ENCODE measurements at regions not wholly inside any gene's neighbourhood (a gene's known extent, or its start where the extent isn't known, plus 50 kb on each side); places are given as distances from the start of the nearest gene placed in this dataset.

GRCh38 chr3:157669416-157669815, 166.2 kb upstream of the VEPH1 start:
- H3K79me2 ChIP-seq (ENCODE audit: insufficient read depth, low read length), result no peaks in the 10 kb centered on the region
- H2AFZ ChIP-seq (ENCODE audit: low read length), result no peak overlapping the region
- TF ChIP-seq EZH2 (IDR thresholded peaks at IDR 0.05; ENCODE audit: borderline replicate concordance, low read length) (no peak), CTCF (IDR thresholded peaks at IDR 0.05; ENCODE audit: low read length) (no peak)
- no peak overlapping the region for H3K4me2 ChIP-seq (ENCODE audit: low read length)
- no peaks in the 10 kb centered on the region for H3F3A ChIP-seq (ENCODE audit: insufficient read depth, low read length)
- H3K9ac ChIP-seq (ENCODE audit: low read length), result no peak overlapping the region
- 0 out of 2 replicates have a peak, but pooled peaks cover 4% of the 10 kb centered on the region for H3K27me3 ChIP-seq (ENCODE audit: insufficient read depth, low read length)
- H3K9me3 ChIP-seq (ENCODE audit: low read length), result no peaks in the 10 kb centered on the region
- no peaks in the 10 kb centered on the region for H4K20me1 ChIP-seq (ENCODE audit: insufficient read depth, low read length)
- no peak overlapping the region for H3K27ac ChIP-seq (ENCODE audit: low read depth, low read length, poor library complexity, severe bottlenecking)
- no peaks in the 10 kb centered on the region for H3K36me3 ChIP-seq (ENCODE audit: insufficient read depth, low read length)
- no peaks in the 10 kb centered on the region for H3K4me1 ChIP-seq (ENCODE audit: insufficient read depth, low read length, severe bottlenecking)
- no peaks in the 10 kb centered on the region for H3K9me2 ChIP-seq (ENCODE audit: low read depth, low read length)
- no peak overlapping the region for H3K4me3 ChIP-seq (ENCODE audit: low read depth, low read length, poor library complexity, severe bottlenecking)

GRCh38 chr3:157667493-157667892, 164.3 kb upstream of the VEPH1 start:
- H4K20me1 ChIP-seq (ENCODE audit: insufficient read depth, low read length), result no peaks in the 10 kb centered on the region
- no peak for TF ChIP-seq EZH2 (IDR thresholded peaks at IDR 0.05; ENCODE audit: borderline replicate concordance, low read length)
- TF ChIP-seq CTCF (IDR thresholded peaks at IDR 0.05; ENCODE audit: low read length), result no peak
- H3F3A ChIP-seq (ENCODE audit: insufficient read depth, low read length), result no peaks in the 10 kb centered on the region
- no peaks in the 10 kb centered on the region for H3K9me3 ChIP-seq (ENCODE audit: low read length)
- no peaks in the 10 kb centered on the region for H3K9me2 ChIP-seq (ENCODE audit: low read depth, low read length)
- 0 out of 2 replicates have a peak, but pooled peaks cover 4% of the 10 kb centered on the region for H3K27me3 ChIP-seq (ENCODE audit: insufficient read depth, low read length)
- no peaks in the 10 kb centered on the region for H3K36me3 ChIP-seq (ENCODE audit: insufficient read depth, low read length)
- H3K9ac ChIP-seq (ENCODE audit: low read length), result no peak overlapping the region
- no peak overlapping the region for H3K4me2 ChIP-seq (ENCODE audit: low read length)
- H3K4me1 ChIP-seq (ENCODE audit: insufficient read depth, low read length, severe bottlenecking), result no peaks in the 10 kb centered on the region
- H2AFZ ChIP-seq (ENCODE audit: low read length), result no peak overlapping the region
- no peak overlapping the region for H3K27ac ChIP-seq (ENCODE audit: low read depth, low read length, poor library complexity, severe bottlenecking)
- H3K4me3 ChIP-seq (ENCODE audit: low read depth, low read length, poor library complexity, severe bottlenecking), result no peak overlapping the region
- H3K79me2 ChIP-seq (ENCODE audit: insufficient read depth, low read length), result no peaks in the 10 kb centered on the region

- H3K79me2 ChIP-seq (ENCODE audit: insufficient read depth, low read length), result no peaks in the 10 kb centered on the region
- no peaks in the 10 kb centered on the region for H3F3A ChIP-seq (ENCODE audit: insufficient read depth, low read length)
- TF ChIP-seq CTCF (IDR thresholded peaks at IDR 0.05; ENCODE audit: low read length) (no peak), EZH2 (IDR thresholded peaks at IDR 0.05; ENCODE audit: borderline replicate concordance, low read length) (no peak)
- H3K9me3 ChIP-seq (ENCODE audit: low read length), result no peaks in the 10 kb centered on the region
- no peak overlapping the region for H3K27ac ChIP-seq (ENCODE audit: low read depth, low read length, poor library complexity, severe bottlenecking)
- no peaks in the 10 kb centered on the region for H3K4me1 ChIP-seq (ENCODE audit: insufficient read depth, low read length, severe bottlenecking)
- H4K20me1 ChIP-seq (ENCODE audit: insufficient read depth, low read length), result no peaks in the 10 kb centered on the region
- H3K27me3 ChIP-seq (ENCODE audit: insufficient read depth, low read length), result no peaks in the 10 kb centered on the region
- H3K9me2 ChIP-seq (ENCODE audit: low read depth, low read length), result no peaks in the 10 kb centered on the region
- H3K9ac ChIP-seq (ENCODE audit: low read length), result no peak overlapping the region
- no peak overlapping the region for H3K4me3 ChIP-seq (ENCODE audit: low read depth, low read length, poor library complexity, severe bottlenecking)
- H3K36me3 ChIP-seq (ENCODE audit: insufficient read depth, low read length), result no peaks in the 10 kb centered on the region
- no peak overlapping the region for H3K4me2 ChIP-seq (ENCODE audit: low read length)
- H2AFZ ChIP-seq (ENCODE audit: low read length), result no peak overlapping the region
Measured at GRCh38 chr3:157662171-157662570, 159.0 kb upstream of the VEPH1 start.
